SK-N-SH (cell line): ENCODE measurements at regions not wholly inside any gene's neighbourhood (a gene's known extent, or its start where the extent isn't known, plus 50 kb on each side); places are given as distances from the start of the nearest gene placed in this dataset.

ENCODE experiments used
- CTCF ChIA-PET: fragments of 300-600, 350-600 bp; formaldehyde crosslinking; extraction: SDS; loops from one replicate; lab custom pipeline; 2021; lab: Yijun Ruan, JAX
- POLR2A ChIA-PET: fragments of 350-600 bp; sonication (Branson Sonifier 250); formaldehyde crosslinking; extraction: SDS; loops from one replicate; lab custom pipeline; 2020; ENCODE audit warnings: antibody characterized with exemption, inconsistent platforms; lab: Yijun Ruan, JAX
- DNase-seq: peaks from one replicate; pipeline ENCODE4 v3.0.0; 2012
- H2AFZ ChIP-seq: fragments of 200-600 bp; sonication (generic); 2 replicates; pipeline ENCODE4 v1.8.1; 2016; ENCODE audit warnings: antibody characterized with exemption, mild to moderate bottlenecking, low read depth
- H3F3A ChIP-seq: fragments of 200-600 bp; sonication (generic); replicated peaks from 2 replicates; pipeline ENCODE3; 2016; ENCODE audit warnings: antibody characterized with exemption, mild to moderate bottlenecking; ENCODE audit not compliant: insufficient read depth
- H3K27ac ChIP-seq, 2 experiments: fragments of 200-500 bp in 1 of 2; fragments of 200-600 bp in 1 of 2; sonication (Bioruptor generic) in 1 of 2; sonication (generic), shearing (Covaris generic) in 1 of 2; 2 replicates each; pipeline versions ENCODE4 v1.5.1 to v1.6.1; 2014 to 2016; ENCODE audit warnings: low read depth in 2 of 2, inconsistent platforms in 1 of 2, low read length in 1 of 2, mild to moderate bottlenecking in 1 of 2, mixed read lengths in 1 of 2
- H3K27me3 ChIP-seq: fragments of 200-600 bp; sonication (generic), shearing (Covaris generic); 2 replicates; pipeline ENCODE4 v1.6.1; 2016; ENCODE audit warnings: mixed run types; ENCODE audit not compliant: insufficient read depth
- H3K36me3 ChIP-seq, 2 experiments: fragments of 200-500 bp in 1 of 2; fragments of 200-600 bp in 1 of 2; sonication (Bioruptor generic) in 1 of 2; sonication (generic) in 1 of 2; replicated peaks in 1 of 2; 2 replicates each; pipeline versions ENCODE3 to v1.5.1; 2014 to 2016; ENCODE audit warnings: low read length in 1 of 2, mild to moderate bottlenecking in 1 of 2; ENCODE audit not compliant: insufficient read depth in 2 of 2, control insufficient read depth in 1 of 2
- H3K4me1 ChIP-seq, 2 experiments: fragments of 200-500 bp in 1 of 2; fragments of 200-600 bp in 1 of 2; sonication (Bioruptor generic) in 1 of 2; sonication (generic), shearing (Covaris generic) in 1 of 2; 2 replicates each; pipeline versions ENCODE4 v1.5.1 to v1.6.1; 2014 to 2016; ENCODE audit warnings: low read depth in 1 of 2, low read length in 1 of 2, mixed run types in 1 of 2; ENCODE audit not compliant: insufficient read depth in 2 of 2, control insufficient read depth in 1 of 2
- H3K4me2 ChIP-seq: fragments of 200-600 bp; sonication (generic), shearing (Covaris generic); 2 replicates; pipeline ENCODE4 v1.6.1; 2017; ENCODE audit warnings: mixed run types
- H3K4me3 ChIP-seq, 2 experiments: fragments of 200-500 bp in 1 of 2; fragments of 200-600 bp in 1 of 2; sonication (Bioruptor generic) in 1 of 2; sonication (generic), shearing (Covaris generic) in 1 of 2; 2 replicates each; pipeline versions ENCODE4 v1.5.1 to v1.8.1; 2014 to 2016; ENCODE audit warnings: low read depth in 2 of 2, inconsistent platforms in 1 of 2, low read length in 1 of 2, mild to moderate bottlenecking in 1 of 2, mixed read lengths in 1 of 2, moderate library complexity in 1 of 2
- H3K79me2 ChIP-seq: fragments of 200-600 bp; sonication (generic); 2 replicates; pipeline ENCODE4 v1.8.1; 2017; ENCODE audit warnings: mild to moderate bottlenecking; ENCODE audit not compliant: insufficient read depth
- H3K9ac ChIP-seq: fragments of 200-600 bp; sonication (generic); 2 replicates; pipeline ENCODE4 v1.6.1; 2017; ENCODE audit warnings: mixed run types
- H3K9me2 ChIP-seq: fragments of 200-600 bp; sonication (generic); 2 replicates; pipeline ENCODE4 v1.6.1; 2017; ENCODE audit warnings: mixed run types
- H3K9me3 ChIP-seq: fragments of 200-600 bp; sonication (generic); 2 replicates; pipeline ENCODE4 v1.6.1; 2017; ENCODE audit warnings: mixed run types, mild to moderate bottlenecking, moderate library complexity
- H4K20me1 ChIP-seq: fragments of 200-600 bp; sonication (generic); 2 replicates; pipeline ENCODE4 v1.6.1; 2017; ENCODE audit warnings: mild to moderate bottlenecking, mixed run types; ENCODE audit not compliant: insufficient read depth
- CHD2 ChIP-seq: fragments of 150-350 bp; IDR thresholded peaks from 2 replicates; pipeline ENCODE4 v1.6.1; 2018; ENCODE audit warnings: low read length; ENCODE audit not compliant: partially characterized antibody
- ELF1 ChIP-seq: IDR thresholded peaks from 2 replicates; pipeline ENCODE4 v1.4.0; 2012
- EP300 ChIP-seq, 2 experiments: IDR thresholded peaks; 2 replicates each; pipeline versions ENCODE4 v1.4.0 to v1.6.1; 2012; ENCODE audit warnings: borderline replicate concordance in 1 of 2, low read depth in 1 of 2, low read length in 1 of 2
- EZH2phosphoT487 ChIP-seq: fragments of 200-600 bp; sonication (generic); IDR thresholded peaks from 2 replicates; pipeline ENCODE4 v1.6.1; 2017; ENCODE audit warnings: low read depth, mixed run types, mild to moderate bottlenecking, antibody characterized with exemption, moderate library complexity, borderline replicate concordance
- FOSL2 ChIP-seq: IDR thresholded peaks from 2 replicates; pipeline ENCODE4 v1.4.0; 2012; ENCODE audit warnings: low read depth, mild to moderate bottlenecking, moderate library complexity, borderline replicate concordance
- FOXM1 ChIP-seq: IDR thresholded peaks from 2 replicates; pipeline ENCODE4 v1.4.0; 2012; ENCODE audit warnings: low read depth, mild to moderate bottlenecking
- MAX ChIP-seq: IDR thresholded peaks from 2 replicates; pipeline ENCODE4 v1.4.0; 2012; ENCODE audit warnings: low read depth
- NFIC ChIP-seq: IDR thresholded peaks from 2 replicates; pipeline ENCODE4 v1.4.0; 2012; ENCODE audit warnings: borderline replicate concordance
- NRF1 ChIP-seq: IDR thresholded peaks from 2 replicates; pipeline ENCODE4 v1.6.1; 2012; ENCODE audit warnings: low read depth, mild to moderate bottlenecking, low read length
- RAD21 ChIP-seq: IDR thresholded peaks from 2 replicates; pipeline ENCODE4 v1.6.1; 2012; ENCODE audit warnings: mild to moderate bottlenecking, low read length
- REST ChIP-seq: IDR thresholded peaks from 2 replicates; pipeline ENCODE4 v1.6.1; 2012; ENCODE audit warnings: mild to moderate bottlenecking, low read depth, low read length, moderate library complexity
- RFX5 ChIP-seq: IDR thresholded peaks from 2 replicates; pipeline ENCODE4 v1.6.1; 2012; ENCODE audit warnings: mild to moderate bottlenecking, improper control_type of control experiment, low read length
- SMC3 ChIP-seq: IDR thresholded peaks from 2 replicates; pipeline ENCODE4 v1.6.1; 2012; ENCODE audit warnings: low read depth, low read length, improper control_type of control experiment
- TAF1 ChIP-seq: IDR thresholded peaks from 2 replicates; pipeline ENCODE4 v1.6.1; 2012; ENCODE audit warnings: low read depth, mild to moderate bottlenecking, low read length, moderate library complexity, borderline replicate concordance
- USF2 ChIP-seq: fragments of 150-350 bp; IDR thresholded peaks from 2 replicates; pipeline ENCODE4 v1.6.1; 2017; ENCODE audit warnings: antibody characterized with exemption, low read length, low read depth, borderline replicate concordance
- WGBS: methylation state at CpG from one replicate; pipeline ENCODE4 v1.1.6; 2017; ENCODE audit warnings: low lambda C conversion rate; 5-methylcytosine and 5-hydroxymethylcytosine counted together

GRCh38 chr4:110876866-110877265, 254.0 kb upstream of the PITX2 start:
- no peaks in the 10 kb centered on the region for H3K9me3 ChIP-seq
- no peak overlapping the region for H2AFZ ChIP-seq
- H3K4me1 ChIP-seq: no peaks in the 10 kb centered on the region
- no peak overlapping the region for H3K4me2 ChIP-seq
- H3F3A ChIP-seq: no peaks in the 10 kb centered on the region
- no peaks in the 10 kb centered on the region for H3K36me3 ChIP-seq
- H3K4me3 ChIP-seq: no peak overlapping the region
- no peak overlapping the region for H3K27ac ChIP-seq
- no peaks in the 10 kb centered on the region for H3K79me2 ChIP-seq
- no peaks in the 10 kb centered on the region for H4K20me1 ChIP-seq
- no peak overlapping the region for H3K9ac ChIP-seq
- POLR2A ChIA-PET: no interaction called here
- no peak for DNase-seq
- WGBS: 8% methylated on average over 1 of the region's 1 CpG
- no peaks in the 10 kb centered on the region for H3K27me3 ChIP-seq
- H3K9me2 ChIP-seq: no peaks in the 10 kb centered on the region
- CTCF ChIA-PET: no interaction called here
- no peak for TF ChIP-seq EZH2phosphoT487
- TF ChIP-seq RAD21: no peak
- no peak for TF ChIP-seq SMC3
- TF ChIP-seq ELF1: no peak
- no peak for TF ChIP-seq REST
- TF ChIP-seq USF2: no peak
- no peak for TF ChIP-seq MAX
- TF ChIP-seq RFX5: no peak
- TF ChIP-seq EP300 (IDR thresholded peaks at IDR 0.05; ENCODE audit: borderline replicate concordance in 1 of 2, low read depth in 1 of 2, low read length in 1 of 2): no peak
- no peak for TF ChIP-seq NFIC
- TF ChIP-seq TAF1: no peak
- TF ChIP-seq NRF1: no peak
- no peak for TF ChIP-seq CHD2
- no peak for TF ChIP-seq FOSL2
- no peak for TF ChIP-seq FOXM1
